Osteoblast (primary cell): ENCODE measurements at regions not wholly inside any gene's neighbourhood (a gene's known extent, or its start where the extent isn't known, plus 50 kb on each side); places are given as distances from the start of the nearest gene placed in this dataset.
"Not testable (repeated sequence)": the region's sequence is repeated elsewhere in the genome, so short reads cannot be mapped to it uniquely, and the experiment has no call there.

Source experiments
- DNase-seq: peaks from one replicate; pipeline ENCODE4 v3.0.0; 2011; ENCODE audit warnings: low spot score, mixed read lengths; ENCODE audit not compliant: insufficient read length; ENCODE audit errors: missing footprints
- H2AFZ ChIP-seq: 2 replicates; pipeline ENCODE4 v1.6.0; 2011; ENCODE audit warnings: mild to moderate bottlenecking, low read length
- H3K27ac ChIP-seq: 2 replicates; pipeline ENCODE4 v1.5.1; 2011; ENCODE audit warnings: mild to moderate bottlenecking, low read depth, low read length, moderate library complexity
- H3K27me3 ChIP-seq: 2 replicates; pipeline ENCODE4 v1.6.0; 2012; ENCODE audit warnings: mild to moderate bottlenecking, control low read depth, inconsistent platforms, low read length, moderate library complexity; ENCODE audit not compliant: insufficient read depth
- H3K36me3 ChIP-seq: 2 replicates; pipeline ENCODE4 v1.5.1; 2011; ENCODE audit warnings: mild to moderate bottlenecking, low read length, control low read depth, moderate library complexity; ENCODE audit not compliant: insufficient read depth
- H3K4me1 ChIP-seq: 2 replicates; pipeline ENCODE4 v1.5.1; 2011; ENCODE audit warnings: mild to moderate bottlenecking, low read length, control low read depth, moderate library complexity; ENCODE audit not compliant: insufficient read depth
- H3K4me2 ChIP-seq: 2 replicates; pipeline ENCODE4 v1.6.0; 2011; ENCODE audit warnings: mild to moderate bottlenecking, low read length; ENCODE audit not compliant: insufficient read depth
- H3K4me3 ChIP-seq: fragments of 200-600 bp; sonication (generic); 3 replicates; pipeline ENCODE4 v1.5.1; 2012; ENCODE audit warnings: mild to moderate bottlenecking, low read length, inconsistent platforms; ENCODE audit not compliant: insufficient read depth
- H3K79me2 ChIP-seq: 2 replicates; pipeline ENCODE4 v1.6.0; 2012; ENCODE audit warnings: mild to moderate bottlenecking, low read length, control low read depth, inconsistent platforms; ENCODE audit not compliant: insufficient read depth
- H3K9me3 ChIP-seq: 2 replicates; pipeline ENCODE4 v1.5.1; 2011; ENCODE audit warnings: low read depth, low read length, control low read depth
- H4K20me1 ChIP-seq: 2 replicates; pipeline ENCODE4 v1.6.0; 2012; ENCODE audit warnings: mild to moderate bottlenecking, low read length, control low read depth; ENCODE audit not compliant: insufficient read depth
- CTCF ChIP-seq: IDR thresholded peaks from 2 replicates; pipeline ENCODE4 v1.5.1; 2011; ENCODE audit warnings: mild to moderate bottlenecking, low read depth, low read length, moderate library complexity; ENCODE audit errors: extremely low read depth

- Histone ChIP-seq H3K9me3 (no peaks in the 10 kb centered on the region), H3K4me1 (no peaks in the 10 kb centered on the region), H3K79me2 (no peaks in the 10 kb centered on the region), H3K27me3 (no peaks in the 10 kb centered on the region), H2AFZ (no peak overlapping the region), H3K36me3 (no peaks in the 10 kb centered on the region), H4K20me1 (no peaks in the 10 kb centered on the region), H3K4me2 (no peak overlapping the region), H3K4me3 (no peak overlapping the region), H3K27ac (no peak overlapping the region)
- no peak for TF ChIP-seq CTCF
- DNase-seq: no peak
Observed at GRCh38 chr9:106500171-106500570, 362.8 kb upstream of the ZNF462 start.

- H3K27me3 ChIP-seq, DNase-seq, H4K20me1 ChIP-seq, H3K4me3 ChIP-seq, H3K9me3 ChIP-seq, H3K4me1 ChIP-seq, H3K79me2 ChIP-seq, H3K4me2 ChIP-seq, H3K36me3 ChIP-seq, H2AFZ ChIP-seq, H3K27ac ChIP-seq: not testable (repeated sequence)
Observed at GRCh38 chr9:106501210-106501609, 361.8 kb upstream of the ZNF462 start.

GRCh38 chr9:106502930-106503329, 360.0 kb upstream of the ZNF462 start:
- no peak overlapping the region for H3K4me3 ChIP-seq
- H4K20me1 ChIP-seq: no peaks in the 10 kb centered on the region
- no peak overlapping the region for H3K27ac ChIP-seq
- no peaks in the 10 kb centered on the region for H3K36me3 ChIP-seq
- no peaks in the 10 kb centered on the region for H3K9me3 ChIP-seq
- no peak for TF ChIP-seq CTCF
- H3K79me2 ChIP-seq: no peaks in the 10 kb centered on the region
- H3K4me2 ChIP-seq: no peak overlapping the region
- H3K27me3 ChIP-seq: no peaks in the 10 kb centered on the region
- DNase-seq: no peak
- H3K4me1 ChIP-seq: no peaks in the 10 kb centered on the region
- H2AFZ ChIP-seq: no peak overlapping the region

GRCh38 chr9:106503759-106504158, 359.2 kb upstream of the ZNF462 start:
- H2AFZ ChIP-seq: no peak overlapping the region
- no peak overlapping the region for H3K4me3 ChIP-seq
- DNase-seq: no peak
- no peak for TF ChIP-seq CTCF
- no peaks in the 10 kb centered on the region for H3K79me2 ChIP-seq
- H3K27ac ChIP-seq: no peak overlapping the region
- no peaks in the 10 kb centered on the region for H3K4me1 ChIP-seq
- H3K4me2 ChIP-seq: no peak overlapping the region
- no peaks in the 10 kb centered on the region for H3K9me3 ChIP-seq
- no peaks in the 10 kb centered on the region for H3K27me3 ChIP-seq
- no peaks in the 10 kb centered on the region for H3K36me3 ChIP-seq
- no peaks in the 10 kb centered on the region for H4K20me1 ChIP-seq
